ENCODE measurements at regions not wholly inside any gene's neighbourhood (a gene's known extent, or its start where the extent isn't known, plus 50 kb on each side); places are given as distances from the start of the nearest gene placed in this dataset.
"Not testable (repeated sequence)": the region's sequence is repeated elsewhere in the genome, so short reads cannot be mapped to it uniquely, and the experiment has no call there.

GRCh38 chr3:165981318-165981717, 144.1 kb upstream of the BCHE start:
- H3K36me3 ChIP-seq, result no peaks in the 10 kb centered on the region
- no peak for DNase-seq
- H3K4me3 ChIP-seq, result no peak overlapping the region
- no peaks in the 10 kb centered on the region for H3K9me3 ChIP-seq (replicated peaks)
- no peak overlapping the region for H3K27ac ChIP-seq
- H3K4me1 ChIP-seq, result no peaks in the 10 kb centered on the region
- no peaks in the 10 kb centered on the region for H3K27me3 ChIP-seq

DNA sequence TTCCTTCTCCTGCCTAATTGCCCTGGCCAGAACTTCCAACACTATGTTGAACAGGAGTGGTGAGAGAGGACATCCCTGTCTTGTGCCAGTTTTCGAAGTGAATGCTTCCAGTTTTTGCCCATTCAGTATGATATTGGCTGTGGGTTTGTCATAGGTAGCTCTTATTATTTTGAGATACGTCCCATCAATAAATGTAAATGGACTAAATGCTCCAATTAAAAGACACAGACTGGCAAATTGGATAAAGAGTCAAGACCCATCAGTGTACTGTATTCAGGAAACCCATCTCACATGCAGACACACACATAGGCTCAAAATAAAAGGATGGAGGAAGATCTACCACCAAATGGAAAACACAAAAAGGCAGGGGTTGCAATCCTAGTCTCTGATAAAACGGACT, 123.6 kb upstream of the BCHE start:
- H3K4me3 ChIP-seq; DNase-seq; H3K27me3 ChIP-seq; H3K36me3 ChIP-seq; H3K27ac ChIP-seq; H3K4me1 ChIP-seq; H3K9me3 ChIP-seq (replicated peaks): not testable (repeated sequence)

DNA sequence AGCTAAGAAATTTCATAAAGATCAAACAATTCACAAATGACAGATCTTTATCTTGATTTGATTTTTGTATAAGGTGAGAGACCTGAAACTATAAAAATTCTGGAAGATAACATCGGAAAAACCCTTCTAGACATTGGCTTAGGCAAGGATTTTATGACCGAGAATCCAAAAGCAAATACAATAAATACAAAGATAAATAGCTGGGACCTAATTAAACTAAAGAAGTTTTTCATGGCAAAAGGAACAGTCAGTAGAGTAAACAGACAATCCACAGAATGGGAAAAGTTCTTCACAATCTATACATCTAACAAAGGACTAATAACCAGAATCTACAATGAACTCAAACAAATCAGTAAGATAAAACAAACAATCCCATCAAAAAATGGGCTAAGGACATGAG, 116.9 kb upstream of the BCHE start:
- no peak for DNase-seq
- Histone ChIP-seq H3K27ac (no peak overlapping the region), H3K27me3 (no peaks in the 10 kb centered on the region), H3K36me3 (no peaks in the 10 kb centered on the region), H3K4me1 (no peaks in the 10 kb centered on the region), H3K4me3 (no peak overlapping the region), H3K9me3 (replicated peaks) (no peaks in the 10 kb centered on the region)

DNA sequence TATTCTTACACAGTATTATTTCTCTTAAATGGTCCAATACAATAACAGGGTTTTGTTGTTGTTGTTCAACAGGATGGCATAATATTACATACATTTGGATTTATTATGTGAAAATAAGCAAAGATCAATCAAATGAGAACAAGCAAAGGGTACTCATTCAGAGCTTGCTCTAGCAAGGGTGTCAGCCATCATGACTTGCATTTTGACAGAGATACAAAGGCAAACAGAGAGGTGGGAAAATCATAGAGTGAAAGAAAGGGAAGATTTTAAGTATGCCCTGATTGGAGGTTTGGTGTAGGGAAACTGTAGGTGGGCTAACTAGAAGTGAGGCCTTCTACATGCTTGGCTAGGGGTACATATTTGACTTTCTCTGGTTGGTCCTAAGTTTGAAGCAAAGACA, 109.1 kb upstream of the BCHE start:
- Histone ChIP-seq H3K9me3 (replicated peaks) (no peaks in the 10 kb centered on the region), H3K27ac (no peak overlapping the region), H3K36me3 (no peaks in the 10 kb centered on the region), H3K4me3 (no peak overlapping the region), H3K27me3 (no peaks in the 10 kb centered on the region), H3K4me1 (no peaks in the 10 kb centered on the region)
- no peak for DNase-seq

DNA sequence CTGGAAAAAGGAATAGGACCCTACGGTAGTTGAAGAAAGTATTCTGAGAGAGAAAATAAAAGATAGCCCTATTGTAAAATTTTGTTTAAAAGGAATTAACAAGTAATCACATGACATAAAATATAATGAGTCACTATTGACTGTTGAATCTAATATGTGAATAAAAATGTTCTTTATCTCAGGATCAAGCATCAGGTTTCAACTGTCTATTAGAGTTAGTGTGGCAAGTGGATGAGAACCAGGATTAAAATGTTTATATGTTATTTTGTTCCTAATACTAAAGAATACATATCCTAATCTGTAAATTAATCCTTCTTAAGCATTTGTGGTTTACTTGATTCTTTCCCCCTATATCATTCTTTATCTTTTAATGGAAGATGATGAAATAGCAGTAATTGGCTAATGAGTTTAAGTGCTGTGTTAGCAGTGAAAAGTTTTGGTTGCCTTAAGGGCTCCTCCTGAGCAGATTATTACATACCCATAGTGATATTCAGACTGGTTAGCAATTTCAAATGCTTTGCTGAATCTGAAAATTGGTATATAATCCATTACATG, 101.8 kb upstream of the BCHE start:
- Histone ChIP-seq H3K27me3 (no peaks in the 10 kb centered on the region), H3K36me3 (no peaks in the 10 kb centered on the region), H3K4me1 (no peaks in the 10 kb centered on the region), H3K9me3 (replicated peaks) (no peaks in the 10 kb centered on the region), H3K27ac (no peak overlapping the region), H3K4me3 (no peak overlapping the region)
- no peak for DNase-seq

DNA sequence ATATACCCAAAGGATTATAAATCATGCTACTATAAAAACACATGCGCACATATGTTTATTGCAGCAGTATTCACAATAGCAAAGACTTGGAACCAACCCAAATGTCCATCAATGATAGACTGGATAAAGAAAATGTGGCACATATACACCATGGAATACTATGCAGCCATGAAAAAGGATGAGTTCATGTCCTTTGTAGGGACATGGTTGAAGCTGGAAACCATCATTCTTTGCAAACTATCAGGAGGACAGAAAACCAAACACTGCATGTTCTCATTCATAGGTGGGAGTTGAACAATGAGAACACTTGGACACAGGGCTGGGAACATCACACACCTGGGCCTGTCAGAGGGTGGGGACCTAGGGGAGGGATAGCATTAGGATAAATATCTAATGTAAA, 98.9 kb upstream of the BCHE start:
- H3K9me3 ChIP-seq (replicated peaks); H3K27ac ChIP-seq; H3K27me3 ChIP-seq; DNase-seq; H3K36me3 ChIP-seq; H3K4me1 ChIP-seq; H3K4me3 ChIP-seq: not testable (repeated sequence)

DNA sequence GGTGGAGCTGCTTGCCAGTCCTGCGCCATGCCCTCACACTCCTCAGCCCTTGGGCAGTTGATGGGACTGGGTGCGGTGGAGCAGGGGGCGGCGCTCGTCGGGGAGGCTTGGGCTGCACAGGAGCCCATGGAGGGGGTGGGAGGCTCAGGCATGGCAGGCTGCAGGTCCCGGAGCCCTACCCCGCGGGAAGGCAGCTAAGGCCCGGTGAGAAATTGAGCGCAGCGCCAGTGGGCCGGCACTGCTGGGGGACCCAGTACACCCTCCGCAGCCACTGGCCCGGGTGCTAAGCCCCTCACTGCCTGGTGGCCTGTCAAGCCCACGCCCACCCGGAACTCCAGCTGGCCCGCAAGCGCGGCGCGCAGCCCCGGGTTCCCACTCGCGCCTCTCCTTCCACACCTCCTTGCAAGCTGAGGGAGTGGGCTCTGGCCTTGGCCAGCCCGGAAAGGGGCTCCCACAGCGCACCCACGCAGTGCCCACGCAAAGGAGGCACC, 87.1 kb upstream of the BCHE start:
- H3K9me3 ChIP-seq (replicated peaks); H3K36me3 ChIP-seq; DNase-seq; H3K27ac ChIP-seq; H3K4me3 ChIP-seq; H3K27me3 ChIP-seq; H3K4me1 ChIP-seq: not testable (repeated sequence)

DNA sequence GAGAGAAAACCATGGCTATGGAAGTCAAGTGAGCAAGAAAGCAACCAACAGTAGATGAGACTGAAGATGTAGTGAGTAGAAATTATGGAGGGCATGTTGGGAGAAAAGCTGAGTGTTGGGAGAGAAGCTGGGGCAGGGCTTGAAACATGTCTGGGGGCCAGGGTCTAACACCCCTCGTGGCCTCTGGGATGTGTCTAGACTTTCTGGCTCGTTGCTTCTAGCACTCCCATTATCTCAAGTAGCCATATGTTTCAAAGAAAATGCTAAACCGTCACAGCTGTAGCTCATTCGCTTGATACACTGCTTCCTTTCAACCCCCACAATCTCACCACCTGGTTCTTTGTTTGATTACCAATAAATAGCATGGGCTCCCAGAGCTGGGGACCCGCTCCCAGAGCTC, 83.8 kb upstream of the BCHE start:
- Histone ChIP-seq H3K4me1 (no peaks in the 10 kb centered on the region), H3K27me3 (no peaks in the 10 kb centered on the region), H3K27ac (no peak overlapping the region), H3K4me3 (no peak overlapping the region), H3K9me3 (replicated peaks) (no peaks in the 10 kb centered on the region), H3K36me3 (no peaks in the 10 kb centered on the region)
- no peak for DNase-seq

DNA sequence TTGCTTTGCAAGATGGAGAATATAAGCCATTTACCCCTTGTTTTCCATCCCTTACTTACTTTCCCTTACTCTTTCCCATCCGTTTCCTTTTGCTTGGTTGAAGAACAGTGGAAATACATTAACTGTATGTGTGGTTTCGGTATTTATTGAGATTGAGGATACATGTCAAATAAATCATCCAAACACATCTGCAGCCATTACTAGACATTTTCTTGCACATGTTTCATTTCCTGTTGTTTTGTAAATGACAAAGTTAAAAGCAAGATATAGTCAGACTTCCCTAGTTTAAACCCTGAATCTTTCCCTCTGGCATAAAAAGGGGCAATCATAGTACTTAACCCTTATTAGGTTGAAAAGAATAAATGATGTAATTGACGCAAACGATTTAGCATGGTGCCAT, 82.1 kb upstream of the BCHE start:
- H3K36me3 ChIP-seq, result no peaks in the 10 kb centered on the region
- no peak overlapping the region for H3K27ac ChIP-seq
- no peaks in the 10 kb centered on the region for H3K27me3 ChIP-seq
- no peaks in the 10 kb centered on the region for H3K9me3 ChIP-seq (replicated peaks)
- H3K4me3 ChIP-seq, result no peak overlapping the region
- no peaks in the 10 kb centered on the region for H3K4me1 ChIP-seq
- DNase-seq, result no peak

DNA sequence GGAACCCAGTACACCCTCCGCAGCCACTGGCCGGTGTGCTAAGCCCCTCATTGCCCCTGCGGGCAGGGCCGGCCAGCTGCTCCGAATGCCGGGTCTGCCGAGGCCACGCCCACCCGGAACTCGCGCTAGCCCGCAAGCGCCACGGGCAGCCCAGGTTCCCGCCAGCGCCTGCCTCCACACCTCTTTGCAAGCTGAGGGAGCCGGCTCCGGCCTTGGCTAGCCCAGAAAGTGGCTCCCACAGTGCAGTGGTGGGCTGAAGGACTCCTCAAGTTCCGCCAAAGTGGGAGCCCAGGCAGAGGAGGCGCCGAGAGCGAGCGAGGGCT, 81.4 kb upstream of the BCHE start:
- H3K9me3 ChIP-seq (replicated peaks), result no peaks in the 10 kb centered on the region
- H3K4me3 ChIP-seq, result no peak overlapping the region
- H3K4me1 ChIP-seq, result no peaks in the 10 kb centered on the region
- no peak overlapping the region for H3K27ac ChIP-seq
- no peak for DNase-seq
- H3K27me3 ChIP-seq, result no peaks in the 10 kb centered on the region
- no peaks in the 10 kb centered on the region for H3K36me3 ChIP-seq

DNA sequence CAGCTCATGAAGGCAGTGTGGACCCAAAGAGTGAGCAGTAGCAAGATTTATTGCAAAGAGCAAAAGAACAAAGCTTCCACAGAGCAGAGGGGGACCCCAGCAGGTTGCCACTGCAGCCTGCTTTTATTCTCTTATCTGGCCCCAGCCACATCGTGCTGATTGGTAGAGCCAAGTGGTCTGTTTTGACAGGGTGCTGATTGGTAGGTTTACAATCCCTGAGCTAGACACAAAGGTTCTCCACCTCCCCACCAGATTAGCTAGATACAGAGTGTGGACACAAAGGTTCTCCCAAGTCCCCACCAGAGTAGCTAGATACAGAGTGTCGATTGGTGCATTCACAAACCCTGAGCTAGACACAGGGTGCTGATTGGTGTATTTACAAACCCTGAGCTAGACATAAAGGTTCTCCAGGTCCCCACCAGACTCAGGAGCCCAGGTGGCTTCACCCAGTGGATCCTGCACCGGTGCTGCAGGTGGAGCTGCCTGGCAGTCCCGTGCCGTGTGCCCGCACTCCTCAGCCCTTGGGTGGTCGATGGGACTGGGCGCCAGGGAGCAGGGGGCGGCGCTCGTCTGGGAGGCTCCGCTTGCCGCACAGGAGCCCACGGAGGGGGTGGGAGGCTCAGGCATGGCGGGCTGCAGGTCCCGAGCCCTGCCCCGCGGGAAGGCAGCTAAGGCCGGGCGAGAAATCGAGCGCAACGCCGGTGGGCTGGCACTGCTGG, 80.9 kb upstream of the BCHE start:
- H3K27me3 ChIP-seq, H3K4me3 ChIP-seq: not testable (repeated sequence)

DNA sequence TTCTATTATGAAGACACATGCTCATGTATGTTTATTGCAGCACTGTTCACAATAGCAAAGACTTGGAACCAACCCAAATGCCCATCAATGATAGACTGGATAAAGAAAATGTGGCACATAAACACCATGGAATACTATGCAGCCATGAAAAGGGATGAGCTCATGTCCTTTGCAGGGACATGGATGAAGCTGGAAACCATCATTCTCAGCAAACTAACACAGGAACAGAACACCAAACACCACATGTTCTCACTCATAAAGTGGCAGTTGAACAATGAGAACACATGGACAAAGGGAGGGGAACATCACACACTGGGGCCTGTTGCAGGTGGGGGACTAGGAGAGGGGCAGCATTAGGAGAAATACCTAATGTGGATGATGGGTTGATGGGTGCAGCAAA, 77.9 kb upstream of the BCHE start:
- not testable (repeated sequence) for H3K27me3 ChIP-seq, DNase-seq

More for the DNA sequence above, 80.9 kb upstream of the BCHE start:
- H3K4me1 ChIP-seq; H3K36me3 ChIP-seq; H3K27ac ChIP-seq; H3K9me3 ChIP-seq (replicated peaks); DNase-seq: not testable (repeated sequence)

GRCh38 chr3:165903885-165904630, 66.8 kb upstream of the BCHE start:
- H3K36me3 ChIP-seq, result no peaks in the 10 kb centered on the region
- no peaks in the 10 kb centered on the region for H3K27me3 ChIP-seq
- H3K4me1 ChIP-seq, result no peaks in the 10 kb centered on the region
- no peaks in the 10 kb centered on the region for H3K9me3 ChIP-seq (replicated peaks)
- no peak for DNase-seq
- no peak overlapping the region for H3K4me3 ChIP-seq
- no peak overlapping the region for H3K27ac ChIP-seq

More for the DNA sequence above, 77.9 kb upstream of the BCHE start:
- H3K4me3 ChIP-seq; H3K4me1 ChIP-seq; H3K36me3 ChIP-seq; H3K9me3 ChIP-seq (replicated peaks); H3K27ac ChIP-seq: not testable (repeated sequence)

- H3K4me1 ChIP-seq, result no peaks in the 10 kb centered on the region
- no peak overlapping the region for H3K27ac ChIP-seq
- H3K36me3 ChIP-seq, result no peaks in the 10 kb centered on the region
- DNase-seq, result no peak
- no peaks in the 10 kb centered on the region for H3K27me3 ChIP-seq
- no peak overlapping the region for H3K4me3 ChIP-seq
- H3K9me3 ChIP-seq (replicated peaks), result no peaks in the 10 kb centered on the region
Measured at GRCh38 chr3:165899066-165899465, 61.8 kb upstream of the BCHE start.

DNA sequence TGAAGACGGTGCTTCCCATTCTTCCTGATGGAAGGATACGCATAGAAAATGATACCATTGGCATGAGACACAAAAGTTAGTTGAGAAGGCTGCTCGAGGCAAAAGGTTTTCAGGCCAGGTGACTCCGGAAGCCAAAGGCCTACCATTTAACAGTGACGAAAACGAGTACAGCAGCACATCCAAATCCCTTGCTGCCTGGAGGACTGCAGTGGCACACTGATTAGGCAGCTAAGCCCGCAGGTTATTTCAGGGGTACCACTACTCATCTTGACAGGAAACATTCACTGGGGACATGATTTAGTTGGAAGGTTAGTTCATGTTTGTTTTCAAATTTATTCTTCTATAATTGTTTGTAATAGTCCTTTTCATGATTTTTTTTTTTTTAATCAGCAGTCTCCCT, 59.9 kb upstream of the BCHE start:
- H3K4me1 ChIP-seq, result no peaks in the 10 kb centered on the region
- H3K27ac ChIP-seq, result no peak overlapping the region
- no peaks in the 10 kb centered on the region for H3K9me3 ChIP-seq (replicated peaks)
- no peaks in the 10 kb centered on the region for H3K27me3 ChIP-seq
- H3K4me3 ChIP-seq, result no peak overlapping the region
- no peak for DNase-seq
- no peaks in the 10 kb centered on the region for H3K36me3 ChIP-seq

- Histone ChIP-seq H3K27ac (no peak overlapping the region), H3K4me1 (no peaks in the 10 kb centered on the region), H3K36me3 (no peaks in the 10 kb centered on the region), H3K9me3 (replicated peaks) (no peaks in the 10 kb centered on the region), H3K4me3 (no peak overlapping the region), H3K27me3 (no peaks in the 10 kb centered on the region)
- peak; percentile 51 to 64 for DNase-seq
Measured at GRCh38 chr3:165895919-165896318, 58.7 kb upstream of the BCHE start.

All from SJCRH30 (cell line).